ENCODE measurements at regions not wholly inside any gene's neighbourhood (a gene's known extent, or its start where the extent isn't known, plus 50 kb on each side); places are given as distances from the start of the nearest gene placed in this dataset.

DNA sequence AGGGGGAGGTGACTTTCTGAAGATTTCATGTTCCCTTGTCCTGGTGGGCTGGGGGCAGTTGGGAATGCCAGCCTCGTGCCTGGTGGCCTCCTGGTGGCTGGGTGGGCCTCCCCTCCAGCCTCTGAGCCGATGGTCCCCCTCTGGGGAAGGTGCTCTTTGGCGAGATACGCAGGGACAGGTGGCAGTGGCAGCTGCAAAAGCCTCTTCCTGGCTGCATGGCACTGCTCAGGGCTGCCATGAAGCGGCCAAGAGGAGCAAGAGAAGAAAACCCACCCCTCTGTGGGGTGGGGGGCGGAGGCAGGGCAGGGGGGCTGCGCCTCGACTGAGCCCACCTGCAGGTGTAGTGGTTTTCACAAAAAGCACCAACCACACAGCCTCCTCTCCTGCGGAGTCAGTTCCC, 61.8 kb upstream of the PHF21B start:
- TF ChIP-seq CTCF (optimal IDR thresholded peaks at IDR 0.05 in 1 of 3, IDR thresholded peaks at IDR 0.05 in 1 of 3, conservative IDR thresholded peaks at IDR 0.05 in 1 of 3; ENCODE audit: extremely low read depth in 1 of 3, insufficient read depth in 2 of 3, low read length in 3 of 3) (no peak), EZH2 (IDR thresholded peaks at IDR 0.05; ENCODE audit: low read length) (no peak)

All from keratinocyte (primary cell).